Endothelial cell of umbilical vein (primary cell): ENCODE measurements at regions not wholly inside any gene's neighbourhood (a gene's known extent, or its start where the extent isn't known, plus 50 kb on each side); places are given as distances from the start of the nearest gene placed in this dataset.

Source experiments
- CTCF ChIP-seq, 2 donors: IDR thresholded peaks; 1 replicate in 1 of 2; 2 replicates in 1 of 2; pipeline ENCODE4 v1.5.1; 2011; ENCODE audit warnings: low read length in 2 of 2, mild to moderate bottlenecking in 2 of 2, moderate library complexity in 2 of 2, control low read depth in 1 of 2, inconsistent platforms in 1 of 2, low read depth in 1 of 2; ENCODE audit not compliant: insufficient read depth in 1 of 2; ENCODE audit errors: extremely low read depth in 1 of 2
- EZH2 ChIP-seq: IDR thresholded peaks from 2 replicates; pipeline ENCODE4 v1.6.1; 2012; ENCODE audit warnings: borderline replicate concordance, low read depth, mild to moderate bottlenecking, moderate library complexity, low read length, inconsistent platforms; ENCODE audit not compliant: severe bottlenecking
- POLR2A ChIP-seq: IDR thresholded peaks from 2 replicates; pipeline ENCODE4 v1.6.1; 2012; ENCODE audit warnings: low read depth, mild to moderate bottlenecking, control low read depth, low read length
- POLR2AphosphoS5 ChIP-seq: IDR thresholded peaks from 2 replicates; pipeline ENCODE4 v1.6.1; 2012; ENCODE audit warnings: low read depth, mild to moderate bottlenecking, control low read depth, low read length, moderate library complexity; ENCODE audit not compliant: insufficient read depth

GRCh38 chr2:107558295-107558694, 268.4 kb upstream of the RGPD4 start:
- TF ChIP-seq EZH2 (no peak), POLR2A (no peak), CTCF (IDR thresholded peaks at IDR 0.05; ENCODE audit: extremely low read depth in 1 of 2, insufficient read depth in 1 of 2, low read depth in 1 of 2, low read length in 2 of 2) (no peak), POLR2AphosphoS5 (no peak)
